HG03460 (cell line): ENCODE measurements at regions not wholly inside any gene's neighbourhood (a gene's known extent, or its start where the extent isn't known, plus 50 kb on each side); places are given as distances from the start of the nearest gene placed in this dataset.
"Not testable (repeated sequence)": the region's sequence is repeated elsewhere in the genome, so short reads cannot be mapped to it uniquely, and the experiment has no call there.

Experiments used
- ATAC-seq: cut with Tn5 transposase; IDR thresholded peaks from one replicate; pipeline ENCODE4 v1.9.1; 2021; ENCODE audit not compliant: unreplicated experiment

DNA sequence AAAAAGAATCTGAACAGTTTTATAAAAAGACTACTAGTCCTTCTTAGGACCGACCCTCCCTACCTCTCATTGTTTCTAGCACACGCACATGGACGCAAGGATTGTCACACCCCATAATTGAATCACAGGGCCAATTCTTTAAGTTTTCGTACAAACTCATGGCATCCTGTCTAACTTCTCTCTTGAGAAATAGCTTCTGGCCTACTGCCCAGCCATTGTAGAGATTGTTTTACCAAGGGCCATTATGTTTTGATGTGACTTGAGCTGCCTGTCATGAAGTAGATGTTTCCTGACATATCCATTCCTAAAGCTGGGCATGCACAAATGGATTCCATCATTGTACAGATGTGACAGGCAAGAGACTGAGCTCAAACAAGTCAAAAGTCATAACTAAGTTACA lies 1672.1 kb upstream of the C9orf72 start:
- no peak for ATAC-seq

- ATAC-seq: not testable (repeated sequence)
Measured at GRCh38 chr9:29270400-29270799, 1697.1 kb upstream of the C9orf72 start.

GRCh38 chr9:29282121-29282520 lies 1708.8 kb upstream of the C9orf72 start:
- ATAC-seq: no peak

DNA sequence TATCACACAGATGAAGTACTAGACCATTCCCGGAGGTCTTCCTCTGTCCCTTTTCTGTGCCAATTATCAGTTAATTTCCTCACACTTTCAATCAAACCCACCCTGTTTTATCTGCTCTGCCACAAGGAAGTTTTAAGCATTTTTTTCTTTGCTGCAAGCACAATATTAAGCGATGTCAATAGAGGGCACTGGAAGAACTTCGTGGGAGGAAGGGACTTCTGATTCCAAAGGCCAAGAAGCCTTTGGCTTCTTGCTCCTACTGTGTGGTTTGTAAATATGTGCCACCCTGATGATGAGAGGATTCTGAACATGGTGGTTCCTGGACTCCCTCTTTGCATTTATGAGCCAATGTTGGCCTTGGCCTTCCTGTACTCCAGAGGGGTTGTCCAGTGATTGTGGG lies 1712.5 kb upstream of the C9orf72 start:
- no peak for ATAC-seq

DNA sequence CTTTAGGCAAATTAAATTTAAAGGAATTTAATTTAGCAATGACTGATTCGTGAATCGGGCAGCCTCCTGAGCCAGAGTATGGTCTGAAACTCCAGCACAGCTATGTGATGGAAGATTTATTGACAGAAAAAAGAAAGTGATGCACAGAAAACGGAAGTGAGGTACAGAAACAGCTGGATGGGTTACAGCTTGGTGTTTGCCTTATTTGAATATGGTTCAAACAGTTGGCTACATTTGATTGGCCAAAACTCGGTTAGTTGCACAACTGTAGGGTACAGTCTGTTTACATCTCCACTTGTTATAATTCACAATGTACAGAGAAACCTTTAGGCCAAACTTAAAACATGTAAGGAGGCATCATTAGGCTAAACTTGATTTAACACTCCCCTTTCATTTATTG lies 1716.1 kb upstream of the C9orf72 start:
- ATAC-seq: no peak

- no peak for ATAC-seq
Measured at GRCh38 chr9:29290516-29290915, 1717.2 kb upstream of the C9orf72 start.

- no peak for ATAC-seq
Measured at GRCh38 chr9:29297592-29297991, 1724.3 kb upstream of the C9orf72 start.

DNA sequence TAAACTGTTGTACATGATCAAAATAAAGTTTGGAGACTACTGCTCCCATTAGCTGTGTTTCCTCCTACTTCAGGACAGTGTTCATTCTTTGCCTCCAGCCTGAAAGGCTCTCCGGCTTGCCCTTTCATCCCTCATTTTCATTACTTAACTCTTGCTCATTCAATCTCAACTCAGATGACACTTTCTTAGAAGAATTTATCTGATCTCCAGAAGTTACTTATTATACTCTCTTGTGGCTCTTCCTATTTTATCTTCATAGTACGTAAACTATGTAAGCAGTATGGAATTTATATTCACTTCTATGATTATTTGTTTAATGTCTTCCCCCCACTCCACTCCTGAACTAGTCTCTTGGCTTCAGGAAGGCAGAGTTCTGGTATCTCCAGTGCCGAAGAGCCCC lies 1737.9 kb upstream of the C9orf72 start:
- no peak for ATAC-seq

GRCh38 chr9:29312327-29312726 lies 1739.0 kb upstream of the C9orf72 start:
- ATAC-seq: no peak

DNA sequence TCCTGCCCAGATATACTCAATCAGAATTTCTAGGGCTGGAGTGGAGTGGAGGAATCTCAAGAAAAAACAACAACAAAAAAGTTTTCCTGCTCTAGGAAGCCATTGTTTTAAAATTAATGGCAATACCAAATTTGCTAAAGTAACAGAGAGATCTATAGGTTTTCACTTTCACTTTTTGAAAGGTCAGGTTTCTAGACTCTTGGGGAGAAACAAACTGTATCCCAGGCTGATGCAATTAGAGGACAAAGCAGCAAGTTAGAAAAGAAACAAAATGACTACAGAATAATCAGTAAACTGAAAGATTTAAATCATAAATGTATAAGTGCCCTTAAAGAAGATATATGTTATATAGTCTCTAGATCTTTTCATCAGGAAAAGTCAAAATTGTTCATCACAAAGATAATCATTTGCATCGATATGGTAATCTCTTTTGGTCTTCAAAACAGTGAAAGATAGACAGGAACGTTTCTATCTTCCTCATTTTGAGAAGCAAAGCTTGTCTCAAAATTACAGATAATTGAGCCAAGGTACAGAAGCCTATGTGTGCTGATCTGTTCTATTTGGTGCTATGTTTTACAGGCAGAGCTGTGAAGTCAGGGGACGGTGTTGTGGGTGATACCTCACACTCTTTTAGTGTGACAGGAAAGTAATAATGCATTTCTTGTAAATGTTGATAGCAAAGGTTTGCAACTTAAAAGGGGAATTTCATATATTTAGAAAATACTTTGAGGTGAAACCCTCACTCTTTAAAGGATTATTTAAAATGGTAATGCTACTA lies 1746.6 kb upstream of the C9orf72 start:
- no peak for ATAC-seq

DNA sequence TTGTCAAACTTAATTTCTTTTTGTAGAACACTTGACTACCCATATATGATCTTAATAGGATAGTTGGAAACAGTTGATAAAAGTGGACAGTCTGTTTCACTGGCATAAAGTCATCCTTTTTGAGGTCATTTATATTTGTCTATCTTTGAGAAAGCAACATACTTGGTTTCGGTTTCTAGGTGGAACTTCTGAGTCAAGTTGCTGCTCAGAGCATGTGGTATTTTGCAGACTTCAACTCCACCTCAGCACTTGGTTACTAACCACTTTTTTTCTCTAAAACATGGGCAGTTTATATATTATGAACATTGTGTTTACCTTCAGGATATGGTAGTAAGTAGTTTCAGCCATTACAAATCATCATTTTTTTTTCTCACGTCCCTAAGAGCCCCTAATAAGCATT lies 1749.0 kb upstream of the C9orf72 start:
- ATAC-seq: no peak

DNA sequence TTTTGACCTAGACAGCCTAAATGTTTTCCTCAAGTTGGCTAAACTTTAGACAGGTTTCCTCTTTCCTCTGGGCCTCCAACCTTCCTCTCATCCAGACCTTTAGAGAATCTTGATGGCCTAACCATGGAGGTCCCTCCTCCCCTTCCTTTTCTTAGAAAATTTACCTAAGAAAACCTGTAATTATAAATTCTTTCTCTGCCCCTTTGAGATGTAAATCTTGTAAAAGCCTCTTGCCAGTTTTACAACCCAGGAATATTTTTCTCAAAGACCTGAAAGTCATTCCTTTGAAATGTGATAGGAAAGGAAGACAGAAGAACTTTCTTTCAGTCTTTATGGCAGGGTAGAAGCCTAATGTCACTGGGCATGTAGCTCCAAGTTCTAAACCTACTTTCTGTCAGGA lies 1752.6 kb upstream of the C9orf72 start:
- ATAC-seq: no peak

DNA sequence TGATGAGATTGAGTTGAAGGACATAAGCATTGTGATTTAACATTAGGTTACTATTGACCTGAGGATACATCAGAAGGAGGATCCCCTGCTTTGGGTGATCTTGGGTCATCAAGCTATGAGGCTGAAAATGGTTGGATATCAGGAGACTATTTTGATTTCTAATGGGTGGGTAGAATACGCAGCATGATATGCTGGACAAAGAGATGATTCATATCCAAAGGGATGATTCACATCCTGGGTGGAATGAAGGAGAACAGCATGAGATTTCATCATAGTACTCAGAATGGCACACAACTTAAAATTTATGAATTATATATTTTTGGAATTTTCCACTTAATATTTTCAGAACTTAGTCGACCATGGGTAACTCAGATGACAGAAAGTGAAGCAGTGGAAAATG lies 1759.5 kb upstream of the C9orf72 start:
- ATAC-seq: no peak

- no peak for ATAC-seq
Measured at GRCh38 chr9:29336281-29336680, 1763.0 kb upstream of the C9orf72 start.

- no peak for ATAC-seq
Measured at GRCh38 chr9:29339387-29339786, 1766.1 kb upstream of the C9orf72 start.

- no peak for ATAC-seq
Measured at GRCh38 chr9:29348999-29349398, 1775.7 kb upstream of the C9orf72 start.

DNA sequence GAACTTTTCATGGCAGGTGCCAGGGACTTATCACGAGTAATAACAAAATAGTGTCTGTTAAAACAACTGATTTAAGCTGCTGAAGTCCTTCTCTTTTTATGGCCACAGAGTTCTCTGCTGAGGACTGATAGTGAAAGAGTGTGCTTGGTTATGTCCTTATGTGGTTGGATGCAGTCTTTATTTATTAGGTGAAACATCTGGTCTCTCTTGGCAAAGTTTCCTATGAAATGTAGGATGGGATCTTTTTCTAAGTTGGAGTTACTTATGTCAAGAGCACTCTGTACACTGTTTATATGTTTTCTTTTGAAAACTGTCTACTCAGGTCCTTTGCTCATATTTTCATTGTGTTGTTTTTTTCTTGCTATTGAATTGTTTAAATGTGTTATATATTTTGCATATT lies 1816.1 kb upstream of the C9orf72 start:
- no peak for ATAC-seq

- ATAC-seq: no peak
Measured at GRCh38 chr9:29390859-29391258, 1817.6 kb upstream of the C9orf72 start.

- no peak for ATAC-seq
Measured at GRCh38 chr9:29393064-29393463, 1819.8 kb upstream of the C9orf72 start.

DNA sequence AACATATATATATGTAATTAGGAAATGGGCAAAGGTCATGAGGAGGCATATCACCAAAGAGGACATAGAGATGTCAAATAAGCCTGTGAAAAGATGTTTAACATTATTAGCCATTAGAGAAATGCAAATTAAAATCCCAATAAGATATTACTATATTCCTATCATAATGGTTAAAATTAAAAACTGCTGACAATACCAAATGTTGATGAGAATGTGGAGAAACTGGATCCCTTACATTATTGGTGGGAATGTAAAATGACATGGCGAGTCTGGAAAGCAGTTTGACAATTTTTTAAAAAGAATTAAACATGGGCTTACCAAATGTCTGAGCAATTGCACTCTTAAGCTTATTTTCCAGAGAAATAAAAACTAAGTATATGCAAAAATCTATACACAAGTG lies 1821.6 kb upstream of the C9orf72 start:
- no peak for ATAC-seq

DNA sequence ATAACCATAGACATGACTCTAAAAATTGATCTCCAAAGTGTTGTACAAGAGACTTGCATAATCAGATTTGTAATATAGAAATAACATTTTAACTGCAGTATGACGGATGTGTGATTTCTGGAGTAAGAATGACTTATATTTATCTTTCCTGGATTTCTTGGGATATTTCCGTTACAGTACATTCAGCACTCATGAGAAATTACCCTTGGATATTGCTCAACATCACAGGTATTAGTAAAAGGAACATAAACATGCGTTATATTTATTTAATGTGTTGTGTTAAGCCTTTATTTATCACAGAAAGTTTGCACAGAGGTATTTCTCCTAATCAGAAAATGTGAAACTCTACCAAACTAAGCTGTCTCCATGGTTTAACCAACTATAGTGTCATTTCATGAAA lies 1823.9 kb upstream of the C9orf72 start:
- no peak for ATAC-seq

GRCh38 chr9:29416204-29416603 lies 1842.9 kb upstream of the C9orf72 start:
- no peak for ATAC-seq

GRCh38 chr9:29422438-29422837 lies 1849.2 kb upstream of the C9orf72 start:
- no peak for ATAC-seq
